ENCODE measurements at regions not wholly inside any gene's neighbourhood (a gene's known extent, or its start where the extent isn't known, plus 50 kb on each side); places are given as distances from the start of the nearest gene placed in this dataset.

DNA sequence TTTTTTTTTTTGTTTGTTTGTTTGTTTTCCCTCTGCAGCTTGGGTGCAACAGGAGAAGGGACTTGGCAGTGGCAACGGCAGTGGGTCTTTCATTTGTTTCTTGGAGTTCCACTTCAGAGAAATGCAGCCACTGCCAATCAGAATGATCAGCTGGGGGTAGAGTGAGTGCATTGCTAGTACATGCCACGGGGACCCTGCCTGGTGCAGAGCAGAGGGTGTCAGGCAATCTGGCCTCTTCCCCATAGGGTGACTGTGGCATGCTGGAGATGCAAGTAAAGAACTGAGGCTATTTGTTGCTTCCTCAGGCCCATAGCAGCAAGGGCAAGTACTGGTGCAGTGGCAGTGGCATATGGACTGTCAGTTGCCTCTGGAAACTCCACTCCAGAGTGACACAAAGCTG lies 1073.6 kb upstream of the EDIL3 start (continued):
- TF ChIP-seq, protein P1, sequence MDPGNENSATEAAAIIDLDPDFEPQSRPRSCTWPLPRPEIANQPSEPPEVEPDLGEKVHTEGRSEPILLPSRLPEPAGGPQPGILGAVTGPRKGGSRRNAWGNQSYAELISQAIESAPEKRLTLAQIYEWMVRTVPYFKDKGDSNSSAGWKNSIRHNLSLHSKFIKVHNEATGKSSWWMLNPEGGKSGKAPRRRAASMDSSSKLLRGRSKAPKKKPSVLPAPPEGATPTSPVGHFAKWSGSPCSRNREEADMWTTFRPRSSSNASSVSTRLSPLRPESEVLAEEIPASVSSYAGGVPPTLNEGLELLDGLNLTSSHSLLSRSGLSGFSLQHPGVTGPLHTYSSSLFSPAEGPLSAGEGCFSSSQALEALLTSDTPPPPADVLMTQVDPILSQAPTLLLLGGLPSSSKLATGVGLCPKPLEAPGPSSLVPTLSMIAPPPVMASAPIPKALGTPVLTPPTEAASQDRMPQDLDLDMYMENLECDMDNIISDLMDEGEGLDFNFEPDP (CRISPR knock-in tag; IDR thresholded peaks at IDR 0.05), result no peak
- TF ChIP-seq TSC22D4 (tag; IDR thresholded peaks at IDR 0.05), result no peak

DNA sequence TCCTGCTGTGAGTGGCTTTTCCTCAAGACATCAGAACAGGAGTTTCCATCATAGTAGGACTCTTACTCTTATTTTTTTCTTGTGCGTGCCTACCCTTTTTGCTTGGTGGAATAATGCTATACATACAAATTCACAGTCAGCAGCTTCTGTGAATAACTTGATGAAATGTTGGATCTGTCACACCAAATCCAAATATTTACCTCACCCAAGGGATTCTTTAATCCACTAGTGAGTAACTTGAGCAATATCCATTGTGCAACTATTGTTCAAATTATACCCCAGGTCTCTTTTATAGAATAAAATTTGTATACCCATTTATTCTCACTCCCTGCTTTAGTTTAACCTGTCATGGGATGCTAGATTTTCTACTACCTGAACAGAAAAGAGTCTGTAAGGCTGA lies 1078.3 kb upstream of the EDIL3 start:
- in situ Hi-C loops (cut with MboI), result no loop called here
- Histone ChIP-seq H2AFZ (ENCODE audit: low read depth, low read length) (no peak overlapping the region), H3K4me2 (ENCODE audit: insufficient read depth, low read length) (no peak overlapping the region), H3K79me2 (ENCODE audit: control insufficient read depth, insufficient read depth, low read length) (no peaks in the 10 kb centered on the region), H3K4me1 (replicated peaks in 1 of 2; ENCODE audit: control insufficient read depth in 2 of 2, insufficient read depth in 2 of 2, low read length in 2 of 2) (no peaks in the 10 kb centered on the region), H3K4me3 (no peak overlapping the region), H3K36me3 (ENCODE audit: control insufficient read depth, insufficient read depth, low read length) (no peaks in the 10 kb centered on the region), H4K20me1 (replicated peaks; ENCODE audit: control insufficient read depth, insufficient read depth, low read length) (no peaks in the 10 kb centered on the region), H3K27me3 (ENCODE audit: control insufficient read depth in 2 of 2, insufficient read depth in 2 of 2, low read length in 2 of 2) (no peaks in the 10 kb centered on the region), H3K9me3 (replicated peaks; ENCODE audit: control insufficient read depth, insufficient read depth, low read depth, low read length) (no peaks in the 10 kb centered on the region), H3K27ac (ENCODE audit: extremely low read depth, low read depth, low read length) (no peak overlapping the region), H3K9me1 (ENCODE audit: control insufficient read depth, insufficient read depth, low read length) (no peaks in the 10 kb centered on the region), H3K9ac (ENCODE audit: insufficient read depth in 1 of 2, low read depth in 2 of 2, low read length in 2 of 2) (no peak overlapping the region)
- TF ChIP-seq, protein P2, sequence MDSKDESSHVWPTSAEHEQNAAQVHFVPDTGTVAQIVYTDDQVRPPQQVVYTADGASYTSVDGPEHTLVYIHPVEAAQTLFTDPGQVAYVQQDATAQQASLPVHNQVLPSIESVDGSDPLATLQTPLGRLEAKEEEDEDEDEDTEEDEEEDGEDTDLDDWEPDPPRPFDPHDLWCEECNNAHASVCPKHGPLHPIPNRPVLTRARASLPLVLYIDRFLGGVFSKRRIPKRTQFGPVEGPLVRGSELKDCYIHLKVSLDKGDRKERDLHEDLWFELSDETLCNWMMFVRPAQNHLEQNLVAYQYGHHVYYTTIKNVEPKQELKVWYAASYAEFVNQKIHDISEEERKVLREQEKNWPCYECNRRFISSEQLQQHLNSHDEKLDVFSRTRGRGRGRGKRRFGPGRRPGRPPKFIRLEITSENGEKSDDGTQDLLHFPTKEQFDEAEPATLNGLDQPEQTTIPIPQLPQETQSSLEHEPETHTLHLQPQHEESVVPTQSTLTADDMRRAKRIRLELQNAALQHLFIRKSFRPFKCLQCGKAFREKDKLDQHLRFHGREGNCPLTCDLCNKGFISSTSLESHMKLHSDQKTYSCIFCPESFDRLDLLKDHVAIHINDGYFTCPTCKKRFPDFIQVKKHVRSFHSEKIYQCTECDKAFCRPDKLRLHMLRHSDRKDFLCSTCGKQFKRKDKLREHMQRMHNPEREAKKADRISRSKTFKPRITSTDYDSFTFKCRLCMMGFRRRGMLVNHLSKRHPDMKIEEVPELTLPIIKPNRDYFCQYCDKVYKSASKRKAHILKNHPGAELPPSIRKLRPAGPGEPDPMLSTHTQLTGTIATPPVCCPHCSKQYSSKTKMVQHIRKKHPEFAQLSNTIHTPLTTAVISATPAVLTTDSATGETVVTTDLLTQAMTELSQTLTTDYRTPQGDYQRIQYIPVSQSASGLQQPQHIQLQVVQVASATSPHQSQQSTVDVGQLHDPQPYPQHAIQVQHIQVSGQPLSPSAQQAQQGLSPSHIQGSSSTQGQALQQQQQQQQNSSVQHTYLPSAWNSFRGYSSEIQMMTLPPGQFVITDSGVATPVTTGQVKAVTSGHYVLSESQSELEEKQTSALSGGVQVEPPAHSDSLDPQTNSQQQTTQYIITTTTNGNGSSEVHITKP (IDR thresholded peaks at IDR 0.05; ENCODE audit: partially characterized antibody), result no peak
- no peak for TF ChIP-seq ZNF24 (IDR thresholded peaks at IDR 0.05)
- ChIA-PET POLR2A (interaction anchor here (1.7 kb wide), 1 partner anchor 10 kb away, joined by 8 read pairs; no protein-coding TSS in a partner anchor), CTCF (ENCODE audit: low intra/inter-chr PET ratio) (no interaction called here)
- intact Hi-C loops (cut with micrococcal nuclease), result no loop called here
- no peak for DNase-seq (ENCODE audit: extremely low read depth in 1 of 4, low spot score in 3 of 4)
- BruUV-seq (replicated peaks), result no TSS peak
- FAIRE-seq, result no peak
- WGBS (ENCODE audit: insufficient coverage, low coverage, missing lambda C conversion rate), result 21% methylated on average over 1 of the region's 1 CpG
- no peak for ATAC-seq
